IMR-90 (cell line): ENCODE measurements at regions not wholly inside any gene's neighbourhood (a gene's known extent, or its start where the extent isn't known, plus 50 kb on each side); places are given as distances from the start of the nearest gene placed in this dataset.
A peak's percentile ranks its signal among the peaks of the same experiment; 100 is the strongest.

ENCODE experiments used
- ATAC-seq: fragments of 200-7000 bp; cut with Tn5 transposase; 2 replicates; pipeline ENCODE4 v1.9.1; 2020; ENCODE audit warnings: low read depth, mild to moderate bottlenecking, moderate library complexity
- BruUV-seq: library from RNA; stranded (reverse); fragments of 400-500 nt; replicated peaks from 2 replicates; lab custom pipeline; 2021; lab: Mats Ljungman, UMichigan
- CTCF ChIA-PET: fragments of 300-600 bp; formaldehyde crosslinking; extraction: SDS; loops from one replicate; lab custom pipeline; 2021; ENCODE audit warnings: antibody characterized with exemption; lab: Yijun Ruan, JAX
- POLR2A ChIA-PET: fragments of 300-600 bp; sonication (Branson Sonifier 250); formaldehyde crosslinking; loops from one replicate; lab custom pipeline; 2022; ENCODE audit warnings: antibody characterized with exemption; ENCODE audit not compliant: unreplicated experiment; lab: Charles Lee
- DNase-seq: peaks from one replicate; pipeline ENCODE4 v3.0.0; 2013
- H2AFZ ChIP-seq: replicated peaks from 2 replicates; pipeline ENCODE3; 2013; ENCODE audit warnings: low read length, mild to moderate bottlenecking; ENCODE audit not compliant: poor library complexity
- H2AK5ac ChIP-seq: 2 replicates; pipeline ENCODE4 v1.6.1; 2013; ENCODE audit warnings: low read depth, low read length, inconsistent platforms
- H2AK9ac ChIP-seq: replicated peaks from 2 replicates; pipeline ENCODE3; 2013; ENCODE audit warnings: mild to moderate bottlenecking, low read depth, low read length, moderate library complexity; ENCODE audit not compliant: poor library complexity
- H2BK120ac ChIP-seq: 2 replicates; pipeline ENCODE4 v1.6.1; 2013; ENCODE audit warnings: low read depth, low read length, inconsistent platforms
- H2BK15ac ChIP-seq: 3 replicates; pipeline ENCODE4 v1.6.1; 2013; ENCODE audit warnings: low read depth, low read length, inconsistent platforms
- H2BK20ac ChIP-seq: 2 replicates; pipeline ENCODE4 v1.6.1; 2013; ENCODE audit warnings: low read depth, mild to moderate bottlenecking, inconsistent platforms, low read length, moderate library complexity
- H2BK5ac ChIP-seq: 2 replicates; pipeline ENCODE4 v1.6.1; 2013; ENCODE audit warnings: mild to moderate bottlenecking, low read depth, low read length, inconsistent platforms; ENCODE audit not compliant: poor library complexity, severe bottlenecking
- H3K14ac ChIP-seq: replicated peaks from 2 replicates; pipeline ENCODE4 v1.6.1; 2013; ENCODE audit warnings: low read depth, low read length, inconsistent platforms
- H3K18ac ChIP-seq: 2 replicates; pipeline ENCODE4 v1.6.1; 2013; ENCODE audit warnings: low read depth, low read length, control low read depth
- H3K23ac ChIP-seq: 2 replicates; pipeline ENCODE4 v1.6.1; 2013; ENCODE audit warnings: low read depth, low read length, inconsistent platforms
- H3K27ac ChIP-seq: 2 replicates; pipeline ENCODE4 v1.5.1; 2013; ENCODE audit warnings: mild to moderate bottlenecking, control low read depth, low read length; ENCODE audit not compliant: insufficient read depth
- H3K27me3 ChIP-seq: 2 replicates; pipeline ENCODE4 v1.6.1; 2013; ENCODE audit warnings: low read length; ENCODE audit not compliant: control insufficient read depth, insufficient read depth
- H3K36me3 ChIP-seq: 2 replicates; pipeline ENCODE4 v1.6.1; 2013; ENCODE audit warnings: low read length, mixed read lengths; ENCODE audit not compliant: control insufficient read depth, insufficient read depth
- H3K4ac ChIP-seq: 2 replicates; pipeline ENCODE4 v1.6.1; 2013; ENCODE audit warnings: low read depth, low read length, inconsistent platforms
- H3K4me1 ChIP-seq: 2 replicates; pipeline ENCODE4 v1.6.1; 2013; ENCODE audit warnings: low read length, mixed read lengths; ENCODE audit not compliant: control insufficient read depth, insufficient read depth
- H3K4me2 ChIP-seq: 2 replicates; pipeline ENCODE4 v1.6.1; 2013; ENCODE audit warnings: low read depth, mild to moderate bottlenecking, control low read depth, low read length, moderate library complexity
- H3K4me3 ChIP-seq: 2 replicates; pipeline ENCODE4 v1.5.1; 2013; ENCODE audit warnings: low read depth, mild to moderate bottlenecking, control low read depth, low read length, moderate library complexity; ENCODE audit not compliant: insufficient read depth
- H3K56ac ChIP-seq: 2 replicates; pipeline ENCODE4 v1.6.1; 2013; ENCODE audit warnings: low read length, inconsistent platforms; ENCODE audit not compliant: insufficient read depth; ENCODE audit errors: extremely low read depth
- H3K79me1 ChIP-seq, 2 experiments: 2 replicates each; pipeline ENCODE4 v1.6.1; 2013; ENCODE audit warnings: low read length in 2 of 2, inconsistent platforms in 1 of 2, low read depth in 1 of 2
- H3K9ac ChIP-seq: 2 replicates; pipeline ENCODE4 v1.6.1; 2013; ENCODE audit warnings: low read depth, low read length, control low read depth
- H3K9me1 ChIP-seq: 2 replicates; pipeline ENCODE4 v1.6.1; 2013; ENCODE audit warnings: low read length, inconsistent platforms; ENCODE audit not compliant: insufficient read depth
- H3K9me3 ChIP-seq: 2 replicates; pipeline ENCODE4 v1.6.1; 2013; ENCODE audit warnings: low read length; ENCODE audit not compliant: control insufficient read depth, insufficient read depth
- H4K20me1 ChIP-seq: 2 replicates; pipeline ENCODE4 v1.6.1; 2013; ENCODE audit warnings: low read length, inconsistent platforms; ENCODE audit not compliant: insufficient read depth
- H4K5ac ChIP-seq: 2 replicates; pipeline ENCODE4 v1.6.1; 2013; ENCODE audit warnings: mild to moderate bottlenecking, low read depth, low read length, control low read depth
- H4K8ac ChIP-seq, 2 experiments: 2 replicates each; pipeline ENCODE4 v1.6.1; 2013; ENCODE audit warnings: low read depth in 2 of 2, low read length in 2 of 2, control low read depth in 1 of 2, inconsistent platforms in 1 of 2
- H4K91ac ChIP-seq: 2 replicates; pipeline ENCODE4 v1.6.1; 2013; ENCODE audit warnings: low read depth, low read length, inconsistent platforms; ENCODE audit not compliant: insufficient read depth
- BHLHE40 ChIP-seq: fragments of 150-350 bp; IDR thresholded peaks from 2 replicates; pipeline ENCODE4 v1.6.1; 2016; ENCODE audit warnings: mild to moderate bottlenecking, low read depth, low read length
- CHD1 ChIP-seq: IDR thresholded peaks from 2 replicates; pipeline ENCODE4 v1.6.1; 2012; ENCODE audit warnings: low read depth, low read length, improper control_type of control experiment
- FOS ChIP-seq: fragments of 150-350 bp; IDR thresholded peaks from 2 replicates; pipeline ENCODE4 v1.6.1; 2016; ENCODE audit warnings: low read depth, low read length
- MAFK ChIP-seq: IDR thresholded peaks from 2 replicates; pipeline ENCODE4 v1.6.1; 2012; ENCODE audit warnings: low read depth, low read length, improper control_type of control experiment
- MAZ ChIP-seq: IDR thresholded peaks from 2 replicates; pipeline ENCODE4 v1.6.1; 2012; ENCODE audit warnings: low read depth, mild to moderate bottlenecking, low read length, improper control_type of control experiment, moderate library complexity, borderline replicate concordance
- MXI1 ChIP-seq: IDR thresholded peaks from 2 replicates; pipeline ENCODE4 v1.6.1; 2012; ENCODE audit warnings: low read depth, mild to moderate bottlenecking, low read length, moderate library complexity, borderline replicate concordance
- NFE2L2 ChIP-seq: fragments of 150-350 bp; IDR thresholded peaks from 2 replicates; pipeline ENCODE4 v1.6.1; 2016; ENCODE audit warnings: low read depth, mild to moderate bottlenecking, low read length
- RAD21 ChIP-seq: IDR thresholded peaks from 2 replicates; pipeline ENCODE4 v1.6.1; 2012; ENCODE audit warnings: low read length, improper control_type of control experiment
- WGBS, 2 experiments: methylation state at CpG; one replicate each; pipeline versions ENCODE4 v1.1.5 to v1.1.7; 2013; ENCODE audit warnings: missing lambda C conversion rate in 2 of 2; ENCODE audit not compliant: insufficient read length in 1 of 2; ENCODE audit errors: extremely low coverage in 2 of 2; 5-methylcytosine and 5-hydroxymethylcytosine counted together
- dilution Hi-C: fragments of 300-500 bp; cut with HindIII; formaldehyde crosslinking; loops from one replicate; pipeline ENCODE4 v1.14.3; 2018; ENCODE audit warnings: low sequenced_read_pairs; ENCODE audit not compliant: unreplicated experiment
- in situ Hi-C: fragments of 300-500 bp; cut with MboI; formaldehyde crosslinking; loops from 3 replicates; pipeline ENCODE4 v1.14.3; 2019; ENCODE audit warnings: low sequenced_read_pairs, inconsistent platforms, mixed read lengths
- intact Hi-C: fragments of 100-400 bp; cut with micrococcal nuclease; formaldehyde crosslinking; loops from 2 replicates; pipeline ENCODE4 v1.10.0; 2022
- TF ChIP-seq, protein P1 (sequence below): fragments of 150-350 bp; IDR thresholded peaks from 2 replicates; pipeline ENCODE4 v1.6.1; 2017; ENCODE audit warnings: mild to moderate bottlenecking, antibody characterized with exemption, low read length, low read depth
- TF ChIP-seq, protein P2 (sequence below): conservative IDR thresholded peaks from 2 replicates; pipeline ENCODE4 v1.5.1; 2012; ENCODE audit warnings: mild to moderate bottlenecking, low read depth, low read length, improper control_type of control experiment

DNA sequence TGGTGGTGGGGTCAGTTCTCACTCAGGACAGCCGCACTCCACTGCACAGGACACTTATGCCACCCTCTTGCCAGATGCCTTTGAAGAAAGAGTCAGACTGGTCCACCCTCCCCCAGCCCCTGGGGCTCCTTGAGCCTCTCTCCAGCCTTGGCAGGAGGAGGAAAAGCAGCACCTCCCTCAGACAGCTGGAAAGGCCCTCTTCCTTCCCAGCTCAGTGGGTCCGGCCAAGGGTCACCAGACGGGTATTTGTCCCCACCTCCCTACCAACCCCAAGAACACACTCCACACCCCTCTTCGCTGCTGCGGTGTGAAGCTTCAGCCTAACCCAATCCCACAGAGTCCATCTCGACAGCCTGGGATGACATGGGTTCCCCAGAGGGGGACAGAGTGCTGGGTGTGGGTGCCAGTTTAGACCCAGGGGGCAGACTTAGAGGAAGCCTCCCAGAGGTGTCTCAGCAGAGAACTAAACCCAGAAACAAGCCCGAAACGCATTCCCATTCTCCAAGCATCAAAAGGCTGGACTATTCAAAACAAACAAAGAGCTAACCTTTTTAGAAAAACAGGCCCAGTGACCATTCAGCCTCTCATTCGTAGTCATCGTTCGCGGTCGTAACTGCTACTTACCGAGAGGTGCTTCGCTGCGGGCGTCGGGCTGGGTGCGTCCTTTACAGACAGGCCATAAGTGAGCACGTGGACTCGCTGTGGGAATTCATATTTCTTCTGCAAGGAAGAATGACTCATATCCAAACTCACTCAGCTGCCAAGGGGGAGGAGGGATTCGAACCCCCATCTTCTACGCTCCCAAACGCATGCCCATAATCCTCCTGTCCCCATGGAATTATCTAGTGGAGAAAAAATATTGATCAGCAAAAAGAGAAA lies 57.5 kb upstream of the ANO1 start:
- Histone ChIP-seq H3K4ac (peak overlapping the region; percentile 68), H4K8ac (peak overlapping the region in 1 of 2 experiments; percentile 41; a peak in 1 of 4 replicates), H4K91ac (peak overlapping the region; percentile 5; the same call in 1 of the 2 replicates), H3K18ac (peak overlapping the region; percentile 4; the same call in 1 of the 2 replicates), H3K9me1 (peaks cover 16% of the 10 kb centered on the region), H2AK5ac (peak overlapping the region; percentile 89), H4K20me1 (no peaks in the 10 kb centered on the region; the same call in 1 of the 2 replicates), H3K4me3 (no peak overlapping the region), H2BK20ac (peak overlapping the region; percentile 63), H3K4me1 (peaks cover 10% of the 10 kb centered on the region; the same call in 1 of the 2 replicates), H2BK15ac (peak overlapping the region; percentile 65; the same call in 1 of the 3 replicates), H3K23ac (peak overlapping the region; percentile 48; the same call in 1 of the 2 replicates), H2AK9ac (peak overlapping the region; percentile 63), H2AFZ (peak overlapping the region; percentile 43), H3K56ac (no peak overlapping the region), H3K4me2 (no peak overlapping the region), H3K79me1 (peaks cover 0 to 64% of the 10 kb centered on the region in 2 experiments; a peak in 2 of 4 replicates), H4K5ac (0 out of 2 replicates have a peak overlapping the region, but pooled peaks have one; percentile 31), H3K9me3 (no peaks in the 10 kb centered on the region), H2BK120ac (peak overlapping the region; percentile 65), H3K9ac (no peak overlapping the region), H3K27me3 (no peaks in the 10 kb centered on the region), H3K36me3 (no peaks in the 10 kb centered on the region), H3K14ac (peak overlapping the region; percentile 38), H3K27ac (no peak overlapping the region), H2BK5ac (peak overlapping the region; percentile 9)
- ATAC-seq, result 0 out of 2 replicates have a peak, but pooled peaks have one; percentile 28
- WGBS, 2 experiments, result 87% methylated on average over 6 of the region's 24 CpGs; no CpG with 5 or more reads in 1 of the 2 experiments
- TF ChIP-seq MAFK (no peak), CHD1 (no peak), FOS (no peak), NFE2L2 (no peak), BHLHE40 (no peak), RAD21 (no peak), MXI1 (no peak), MAZ (no peak)
- TF ChIP-seq, protein P1, sequence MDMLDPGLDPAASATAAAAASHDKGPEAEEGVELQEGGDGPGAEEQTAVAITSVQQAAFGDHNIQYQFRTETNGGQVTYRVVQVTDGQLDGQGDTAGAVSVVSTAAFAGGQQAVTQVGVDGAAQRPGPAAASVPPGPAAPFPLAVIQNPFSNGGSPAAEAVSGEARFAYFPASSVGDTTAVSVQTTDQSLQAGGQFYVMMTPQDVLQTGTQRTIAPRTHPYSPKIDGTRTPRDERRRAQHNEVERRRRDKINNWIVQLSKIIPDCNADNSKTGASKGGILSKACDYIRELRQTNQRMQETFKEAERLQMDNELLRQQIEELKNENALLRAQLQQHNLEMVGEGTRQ, result no peak
- TF ChIP-seq, protein P2, sequence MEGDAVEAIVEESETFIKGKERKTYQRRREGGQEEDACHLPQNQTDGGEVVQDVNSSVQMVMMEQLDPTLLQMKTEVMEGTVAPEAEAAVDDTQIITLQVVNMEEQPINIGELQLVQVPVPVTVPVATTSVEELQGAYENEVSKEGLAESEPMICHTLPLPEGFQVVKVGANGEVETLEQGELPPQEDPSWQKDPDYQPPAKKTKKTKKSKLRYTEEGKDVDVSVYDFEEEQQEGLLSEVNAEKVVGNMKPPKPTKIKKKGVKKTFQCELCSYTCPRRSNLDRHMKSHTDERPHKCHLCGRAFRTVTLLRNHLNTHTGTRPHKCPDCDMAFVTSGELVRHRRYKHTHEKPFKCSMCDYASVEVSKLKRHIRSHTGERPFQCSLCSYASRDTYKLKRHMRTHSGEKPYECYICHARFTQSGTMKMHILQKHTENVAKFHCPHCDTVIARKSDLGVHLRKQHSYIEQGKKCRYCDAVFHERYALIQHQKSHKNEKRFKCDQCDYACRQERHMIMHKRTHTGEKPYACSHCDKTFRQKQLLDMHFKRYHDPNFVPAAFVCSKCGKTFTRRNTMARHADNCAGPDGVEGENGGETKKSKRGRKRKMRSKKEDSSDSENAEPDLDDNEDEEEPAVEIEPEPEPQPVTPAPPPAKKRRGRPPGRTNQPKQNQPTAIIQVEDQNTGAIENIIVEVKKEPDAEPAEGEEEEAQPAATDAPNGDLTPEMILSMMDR, result no peak
- ChIA-PET POLR2A (no interaction called here), CTCF (no interaction called here)
- peak; percentile 33 for DNase-seq
- dilution Hi-C loops, result no loop called here
- intact Hi-C loops, result no loop called here
- in situ Hi-C loops, result no loop called here
- BruUV-seq, result no TSS peak
